ENCODE measurements at regions not wholly inside any gene's neighbourhood (a gene's known extent, or its start where the extent isn't known, plus 50 kb on each side); places are given as distances from the start of the nearest gene placed in this dataset.

- no peak for DNase-seq (ENCODE audit: low read depth in 3 of 3)
Observed at GRCh38 chr4:14545807-14546206, 456.5 kb upstream of the CPEB2 start.

- no peak for DNase-seq (ENCODE audit: low read depth in 3 of 3)
Observed at GRCh38 chr4:14552119-14552518, 450.2 kb upstream of the CPEB2 start.

- DNase-seq (ENCODE audit: low read depth in 3 of 3): no peak
Observed at GRCh38 chr4:14559646-14560045, 442.6 kb upstream of the CPEB2 start.

- no peak for DNase-seq (ENCODE audit: low read depth in 3 of 3)
Observed at GRCh38 chr4:14560577-14560976, 441.7 kb upstream of the CPEB2 start.

GRCh38 chr4:14562901-14563300, 439.4 kb upstream of the CPEB2 start:
- DNase-seq (ENCODE audit: low read depth in 3 of 3): no peak

GRCh38 chr4:14564281-14564680, 438.0 kb upstream of the CPEB2 start:
- DNase-seq (ENCODE audit: low read depth in 3 of 3): no peak

GRCh38 chr4:14566518-14566917, 435.8 kb upstream of the CPEB2 start:
- no peak for DNase-seq (ENCODE audit: low read depth in 3 of 3)

GRCh38 chr4:14568351-14568750, 433.9 kb upstream of the CPEB2 start:
- no peak for DNase-seq (ENCODE audit: low read depth in 3 of 3)

- DNase-seq (ENCODE audit: low read depth in 3 of 3): no peak
Observed at GRCh38 chr4:14575289-14575688, 427.0 kb upstream of the CPEB2 start.

GRCh38 chr4:14575919-14576318, 426.4 kb upstream of the CPEB2 start:
- DNase-seq (ENCODE audit: low read depth in 3 of 3): no peak

- no peak for DNase-seq (ENCODE audit: low read depth in 3 of 3)
Observed at GRCh38 chr4:14580061-14580460, 422.2 kb upstream of the CPEB2 start.

GRCh38 chr4:14581741-14582140, 420.5 kb upstream of the CPEB2 start:
- no peak for DNase-seq (ENCODE audit: low read depth in 3 of 3)

- DNase-seq (ENCODE audit: low read depth in 3 of 3): no peak
Observed at GRCh38 chr4:14582677-14583076, 419.6 kb upstream of the CPEB2 start.

- DNase-seq (ENCODE audit: low read depth in 3 of 3): no peak
Observed at GRCh38 chr4:14583331-14583730, 418.9 kb upstream of the CPEB2 start.

- DNase-seq (ENCODE audit: low read depth in 3 of 3): no peak
Observed at GRCh38 chr4:14583752-14584151, 418.5 kb upstream of the CPEB2 start.

- no peak for DNase-seq (ENCODE audit: low read depth in 3 of 3)
Observed at GRCh38 chr4:14592950-14593349, 409.3 kb upstream of the CPEB2 start.

GRCh38 chr4:14596028-14596427, 406.3 kb upstream of the CPEB2 start:
- no peak for DNase-seq (ENCODE audit: low read depth in 3 of 3)

- no peak for DNase-seq (ENCODE audit: low read depth in 3 of 3)
Observed at GRCh38 chr4:14596437-14596836, 405.8 kb upstream of the CPEB2 start.

- DNase-seq (ENCODE audit: low read depth in 3 of 3): no peak
Observed at GRCh38 chr4:14596904-14597303, 405.4 kb upstream of the CPEB2 start.

- no peak for DNase-seq (ENCODE audit: low read depth in 3 of 3)
Observed at GRCh38 chr4:14602206-14602605, 400.1 kb upstream of the CPEB2 start.

- no peak for DNase-seq (ENCODE audit: low read depth in 3 of 3)
Observed at GRCh38 chr4:14607001-14607400, 395.3 kb upstream of the CPEB2 start.

GRCh38 chr4:14607578-14607977, 394.7 kb upstream of the CPEB2 start:
- no peak for DNase-seq (ENCODE audit: low read depth in 3 of 3)

- DNase-seq (ENCODE audit: low read depth in 3 of 3): no peak
Observed at GRCh38 chr4:14608630-14609029, 393.7 kb upstream of the CPEB2 start.

- DNase-seq (ENCODE audit: low read depth in 3 of 3): no peak
Observed at GRCh38 chr4:14614840-14615239, 387.4 kb upstream of the CPEB2 start.

- no peak for DNase-seq (ENCODE audit: low read depth in 3 of 3)
Observed at GRCh38 chr4:14615671-14616070, 386.6 kb upstream of the CPEB2 start.

Data from stimulated activated CD4-positive, alpha-beta T cell treated with anti-CD3 and anti-CD28 coated beads, TNF-alpha, amount 100 ng/mL, for 24 hours (primary cell).